NCI-H524 treated with DMSO at 0.1 percent for 48 hours (cell line): ENCODE measurements at regions not wholly inside any gene's neighbourhood (a gene's known extent, or its start where the extent isn't known, plus 50 kb on each side); places are given as distances from the start of the nearest gene placed in this dataset.

ENCODE experiments used
- DNase-seq: peaks from one replicate; lab custom pipeline; 2025; lab: John Stamatoyannopoulos, UW

GRCh38 chr3:130841357-130841756 lies 52.5 kb upstream of the ATP2C1 start:
- DNase-seq = no peak

GRCh38 chr3:130843441-130843840 lies 50.4 kb upstream of the ATP2C1 start:
- DNase-seq = no peak
